ENCODE measurements at regions not wholly inside any gene's neighbourhood (a gene's known extent, or its start where the extent isn't known, plus 50 kb on each side); places are given as distances from the start of the nearest gene placed in this dataset.

- ChIA-PET CTCF (no interaction called here), POLR2A (no interaction called here)
- Histone ChIP-seq H3K4me2 (no peak overlapping the region), H3K27ac (no peak overlapping the region), H3K4me1 (no peaks in the 10 kb centered on the region), H3K9me3 (no peaks in the 10 kb centered on the region), H3K4me3 (no peak overlapping the region)
- DNase-seq (ENCODE audit: low read depth in 1 of 2, low spot score in 1 of 2) (no peak), ATAC-seq (no peak), FAIRE-seq (no peak)
- WGBS (ENCODE audit: missing lambda C conversion rate), result 0% methylated on average over 2 of the region's 2 CpGs
- no peak for TF ChIP-seq JUNB (IDR thresholded peaks at IDR 0.05)
- TF ChIP-seq ATOH8 (CRISPR knock-in tag; IDR thresholded peaks at IDR 0.05; ENCODE audit: low read depth), result no peak
- TF ChIP-seq BHLHE40 (IDR thresholded peaks at IDR 0.05; ENCODE audit: low read depth, low read length), result no peak
- no peak for TF ChIP-seq HES2 (IDR thresholded peaks at IDR 0.05)
- no peak for TF ChIP-seq CBX2 (IDR thresholded peaks at IDR 0.05; ENCODE audit: borderline replicate concordance, low read depth)
- TF ChIP-seq RAD21 (conservative IDR thresholded peaks at IDR 0.05 in 1 of 2, IDR thresholded peaks at IDR 0.05 in 1 of 2), result no peak
- TF ChIP-seq POLR2A (IDR thresholded peaks at IDR 0.05; ENCODE audit: low read length), result no peak
- TF ChIP-seq ZC3H11A (IDR thresholded peaks at IDR 0.05), result no peak
- TF ChIP-seq ELK1 (IDR thresholded peaks at IDR 0.05; ENCODE audit: low read depth, low read length), result no peak
- no peak for TF ChIP-seq NR3C1 (IDR thresholded peaks at IDR 0.05)
- TF ChIP-seq KDM1A (IDR thresholded peaks at IDR 0.05; ENCODE audit: low read depth), result no peak
- no peak for TF ChIP-seq FOSB (CRISPR knock-in tag; IDR thresholded peaks at IDR 0.05)
- TF ChIP-seq MYC (IDR thresholded peaks at IDR 0.05; ENCODE audit: borderline replicate concordance, low read length), result no peak
- TF ChIP-seq HOXB13 (CRISPR knock-in tag; IDR thresholded peaks at IDR 0.05; ENCODE audit: low read depth), result no peak
- no peak for TF ChIP-seq CHD4 (IDR thresholded peaks at IDR 0.05; ENCODE audit: borderline replicate concordance)
- TF ChIP-seq ZFP36 (IDR thresholded peaks at IDR 0.05; ENCODE audit: borderline replicate concordance, partially characterized antibody), result no peak
- no peak for TF ChIP-seq SMC3 (IDR thresholded peaks at IDR 0.05)
- TF ChIP-seq TP53 (CRISPR knock-in tag; IDR thresholded peaks at IDR 0.05), result no peak
- no peak for TF ChIP-seq RCOR1 (IDR thresholded peaks at IDR 0.05; ENCODE audit: low read depth, low read length)
Measured at GRCh38 chr5:118193194-118193905, 795.0 kb downstream of the DTWD2 start.

GRCh38 chr5:118185018-118185417 lies 803.3 kb downstream of the DTWD2 start:
- Histone ChIP-seq H3K4me2 (no peak overlapping the region), H3K9me3 (peaks cover 2% of the 10 kb centered on the region; the same call in 1 of the 3 replicates), H3K4me3 (no peak overlapping the region), H3K4me1 (no peaks in the 10 kb centered on the region), H3K27ac (no peak overlapping the region)
- CTCF ChIA-PET, result no interaction called here
- TF ChIP-seq JUN (IDR thresholded peaks at IDR 0.05) (no peak), JUNB (IDR thresholded peaks at IDR 0.05) (no peak), GATA3 (IDR thresholded peaks at IDR 0.05; ENCODE audit: borderline replicate concordance) (no peak), HOXB5 (CRISPR knock-in tag; IDR thresholded peaks at IDR 0.05) (no peak), CBX2 (IDR thresholded peaks at IDR 0.05; ENCODE audit: borderline replicate concordance, low read depth) (no peak), ZC3H11A (IDR thresholded peaks at IDR 0.05) (no peak), HES2 (IDR thresholded peaks at IDR 0.05) (no peak), MAZ (IDR thresholded peaks at IDR 0.05; ENCODE audit: borderline replicate concordance, low read depth, low read length) (no peak), ELK1 (IDR thresholded peaks at IDR 0.05; ENCODE audit: low read depth, low read length) (no peak)
- POLR2A ChIA-PET, result no interaction called here
- ATAC-seq (no peak), FAIRE-seq (no peak), DNase-seq (ENCODE audit: low read depth in 1 of 2, low spot score in 1 of 2) (no peak)
- 0% methylated on average over 3 of the region's 3 CpGs for WGBS (ENCODE audit: missing lambda C conversion rate)
